GM13977 (cell line): ENCODE measurements at regions not wholly inside any gene's neighbourhood (a gene's known extent, or its start where the extent isn't known, plus 50 kb on each side); places are given as distances from the start of the nearest gene placed in this dataset.

Experiments
- DNase-seq: peaks from one replicate; pipeline ENCODE4 v3.0.0; 2012; ENCODE audit warnings: low spot score
- in situ Hi-C: fragments of 300-500 bp; cut with MboI; formaldehyde crosslinking; loops from one replicate; pipeline ENCODE4 v1.12.0; 2022; ENCODE audit warnings: low sequenced_read_pairs, low pct_unique_long_range_greater_than_20kb, mixed read lengths, inconsistent platforms; ENCODE audit not compliant: unreplicated experiment
- TF ChIP-seq, protein P1 (sequence below): IDR thresholded peaks from 2 replicates; pipeline ENCODE4 v1.5.1; 2012; ENCODE audit warnings: mild to moderate bottlenecking, control low read depth; ENCODE audit not compliant: insufficient read depth; ENCODE audit errors: extremely low read depth, missing control alignments

DNA sequence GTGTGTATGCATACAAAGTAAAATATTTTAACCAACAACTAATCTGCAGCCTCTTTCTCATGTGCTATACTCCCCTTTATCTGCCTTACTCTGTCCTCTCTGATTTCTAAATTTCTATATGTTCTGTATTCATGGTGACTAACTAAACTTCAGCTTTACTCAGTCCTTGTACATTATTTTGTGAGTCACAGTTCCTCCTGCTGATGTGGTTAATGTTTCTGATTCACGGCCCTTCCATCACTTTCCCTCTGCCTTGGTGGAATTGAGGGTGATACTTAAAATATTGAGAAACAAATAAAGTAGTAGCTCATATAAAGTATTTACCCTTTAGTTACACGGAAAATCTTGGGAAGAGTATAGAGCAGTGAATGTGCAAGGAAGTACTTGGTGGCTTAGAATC lies 899.1 kb upstream of the ZWINT start:
- DNase-seq, result no peak
- TF ChIP-seq, protein P1, sequence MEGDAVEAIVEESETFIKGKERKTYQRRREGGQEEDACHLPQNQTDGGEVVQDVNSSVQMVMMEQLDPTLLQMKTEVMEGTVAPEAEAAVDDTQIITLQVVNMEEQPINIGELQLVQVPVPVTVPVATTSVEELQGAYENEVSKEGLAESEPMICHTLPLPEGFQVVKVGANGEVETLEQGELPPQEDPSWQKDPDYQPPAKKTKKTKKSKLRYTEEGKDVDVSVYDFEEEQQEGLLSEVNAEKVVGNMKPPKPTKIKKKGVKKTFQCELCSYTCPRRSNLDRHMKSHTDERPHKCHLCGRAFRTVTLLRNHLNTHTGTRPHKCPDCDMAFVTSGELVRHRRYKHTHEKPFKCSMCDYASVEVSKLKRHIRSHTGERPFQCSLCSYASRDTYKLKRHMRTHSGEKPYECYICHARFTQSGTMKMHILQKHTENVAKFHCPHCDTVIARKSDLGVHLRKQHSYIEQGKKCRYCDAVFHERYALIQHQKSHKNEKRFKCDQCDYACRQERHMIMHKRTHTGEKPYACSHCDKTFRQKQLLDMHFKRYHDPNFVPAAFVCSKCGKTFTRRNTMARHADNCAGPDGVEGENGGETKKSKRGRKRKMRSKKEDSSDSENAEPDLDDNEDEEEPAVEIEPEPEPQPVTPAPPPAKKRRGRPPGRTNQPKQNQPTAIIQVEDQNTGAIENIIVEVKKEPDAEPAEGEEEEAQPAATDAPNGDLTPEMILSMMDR, result no peak
- in situ Hi-C loops, result no loop called here

DNA sequence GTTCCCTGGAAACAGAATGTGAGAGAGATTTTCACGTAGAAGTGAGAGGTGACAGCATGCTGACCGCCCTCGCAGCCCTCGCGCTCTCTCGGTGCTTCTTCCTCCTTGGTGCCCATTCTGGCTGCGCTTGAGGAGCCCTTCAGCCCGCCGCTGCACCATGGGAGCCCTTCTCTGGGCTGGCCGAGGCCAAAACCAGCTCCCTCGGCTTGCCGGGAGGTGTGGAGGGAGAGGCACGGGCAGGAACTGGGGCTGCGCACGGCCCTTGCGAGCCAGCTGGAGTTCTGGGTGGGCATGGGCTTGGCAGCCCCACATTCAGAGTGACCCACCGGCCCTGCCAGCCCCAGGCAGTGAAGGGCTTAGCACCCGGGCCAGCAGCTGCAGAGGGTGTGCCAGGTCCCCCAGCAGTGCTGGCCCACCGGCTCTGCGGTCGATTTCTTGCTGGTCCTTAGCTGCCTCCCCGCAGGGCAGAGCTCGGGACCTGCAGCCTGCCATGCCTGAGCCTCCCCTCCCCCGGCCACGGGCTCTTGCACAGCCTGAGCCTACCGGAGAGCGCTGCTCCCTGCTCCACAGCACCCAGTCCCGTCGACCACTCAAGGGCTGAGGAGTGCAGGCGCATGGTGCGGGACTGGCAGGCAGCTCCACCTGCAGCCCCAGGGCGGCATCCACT lies 888.7 kb upstream of the ZWINT start:
- no peak for DNase-seq
- TF ChIP-seq, protein P1, result no peak
- in situ Hi-C loops, result no loop called here

DNA sequence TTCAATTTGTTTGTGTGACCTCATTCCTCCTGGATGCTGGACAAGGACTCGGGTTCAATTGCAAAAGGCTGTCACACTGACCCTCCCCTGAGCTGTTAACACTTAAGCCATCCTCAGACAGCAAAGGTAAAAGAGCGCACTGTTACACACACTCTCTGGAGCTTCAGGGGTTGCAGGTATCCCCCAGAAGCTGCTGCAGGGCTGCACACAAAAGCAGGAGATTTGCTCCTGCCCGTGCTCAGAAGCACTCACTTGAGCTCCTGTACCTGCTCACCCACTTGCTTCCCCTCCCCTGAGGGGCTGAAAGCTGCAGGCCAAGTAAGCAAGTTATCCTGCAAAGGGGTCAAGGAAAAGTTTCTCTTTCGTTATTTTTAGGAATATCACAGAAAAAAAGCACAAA lies 886.2 kb upstream of the ZWINT start:
- DNase-seq, result no peak
- in situ Hi-C loops, result no loop called here

DNA sequence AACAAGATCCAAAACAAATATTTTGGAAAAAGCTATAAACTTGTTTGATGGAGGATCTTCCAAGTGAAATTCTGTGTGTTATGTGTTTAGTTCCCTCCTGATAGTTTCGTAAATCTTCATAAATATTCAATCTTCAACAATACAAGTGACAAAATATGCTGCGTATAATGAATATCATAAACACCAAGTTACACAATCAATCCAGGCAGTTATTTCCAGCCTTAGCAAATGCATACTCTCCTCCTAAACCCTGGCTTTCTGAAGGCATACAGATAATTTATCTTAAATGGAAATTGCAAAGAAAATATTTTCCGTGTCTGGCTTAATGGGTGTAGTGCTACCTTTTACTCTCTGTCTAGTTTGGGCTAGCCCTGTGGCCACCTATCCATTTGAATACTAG lies 864.9 kb upstream of the ZWINT start:
- DNase-seq, result no peak
- TF ChIP-seq, protein P1, result no peak
- in situ Hi-C loops, result no loop called here

More for the DNA sequence above, 886.2 kb upstream of the ZWINT start:
- TF ChIP-seq, protein P1, result no peak

DNA sequence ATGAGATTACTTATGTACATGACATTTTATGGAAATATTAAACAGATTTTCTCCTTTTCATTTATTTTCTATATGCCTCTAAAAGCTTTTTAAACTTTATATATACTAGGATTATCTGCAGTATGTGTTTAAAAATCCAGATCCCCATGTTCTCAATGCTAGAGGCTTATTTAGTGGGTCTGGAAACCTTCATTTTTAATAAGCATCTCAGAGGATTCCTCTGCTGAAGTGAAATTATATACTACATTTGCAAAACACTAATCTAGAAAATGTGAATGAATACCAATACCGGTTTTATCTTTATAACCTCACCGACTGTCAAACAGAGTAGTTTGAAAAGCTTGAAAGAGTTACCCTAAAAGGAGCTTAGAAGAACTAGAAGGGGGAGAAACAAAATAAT lies 863.8 kb upstream of the ZWINT start:
- in situ Hi-C loops, result no loop called here
- DNase-seq, result no peak
- TF ChIP-seq, protein P1, result no peak

DNA sequence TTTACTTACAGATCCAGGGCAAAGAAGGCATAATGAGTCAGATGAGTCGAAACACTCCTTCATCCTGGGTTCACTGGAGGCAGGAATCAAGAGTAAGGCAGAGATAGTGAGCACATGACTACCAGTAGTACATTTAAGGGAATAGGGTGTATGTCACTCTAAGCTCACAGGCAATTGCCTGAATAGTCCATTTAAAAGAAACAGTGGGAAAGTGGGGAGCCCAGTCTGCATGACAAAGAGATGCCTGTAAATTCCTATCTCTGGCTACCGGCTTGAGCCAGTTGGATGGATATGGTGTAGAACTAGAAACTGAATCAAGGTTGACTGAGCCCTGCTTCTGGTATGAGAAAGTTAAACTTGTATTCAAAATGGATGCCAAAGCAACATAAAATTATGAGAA lies 861.5 kb upstream of the ZWINT start:
- TF ChIP-seq, protein P1, result no peak
- in situ Hi-C loops, result no loop called here
- no peak for DNase-seq
